ENCODE measurements at regions not wholly inside any gene's neighbourhood (a gene's known extent, or its start where the extent isn't known, plus 50 kb on each side); places are given as distances from the start of the nearest gene placed in this dataset.

- Histone ChIP-seq H3K4me2 (no peak overlapping the region), H3K27me3 (no peaks in the 10 kb centered on the region), H3K9me3 (ENCODE audit: low read depth) (no peaks in the 10 kb centered on the region), H3K9me2 (replicated peaks; ENCODE audit: insufficient read depth) (no peaks in the 10 kb centered on the region), H3K36me3 (replicated peaks; ENCODE audit: insufficient read depth, low read depth) (no peaks in the 10 kb centered on the region), H3K79me2 (no peaks in the 10 kb centered on the region), H3K4me1 (ENCODE audit: insufficient read depth) (peaks cover 21% of the 10 kb centered on the region), H3K4me3 (no peak overlapping the region), H4K20me1 (ENCODE audit: insufficient read depth, poor library complexity, severe bottlenecking) (no peaks in the 10 kb centered on the region), H3K27ac (no peak overlapping the region), H2AFZ (no peak overlapping the region)
- no peak for TF ChIP-seq EZH2 (IDR thresholded peaks at IDR 0.05; ENCODE audit: borderline replicate concordance)
- no peak for TF ChIP-seq EZH2phosphoT487 (IDR thresholded peaks at IDR 0.05; ENCODE audit: low read depth, severe bottlenecking, unreplicated experiment)
- TF ChIP-seq, protein P1, sequence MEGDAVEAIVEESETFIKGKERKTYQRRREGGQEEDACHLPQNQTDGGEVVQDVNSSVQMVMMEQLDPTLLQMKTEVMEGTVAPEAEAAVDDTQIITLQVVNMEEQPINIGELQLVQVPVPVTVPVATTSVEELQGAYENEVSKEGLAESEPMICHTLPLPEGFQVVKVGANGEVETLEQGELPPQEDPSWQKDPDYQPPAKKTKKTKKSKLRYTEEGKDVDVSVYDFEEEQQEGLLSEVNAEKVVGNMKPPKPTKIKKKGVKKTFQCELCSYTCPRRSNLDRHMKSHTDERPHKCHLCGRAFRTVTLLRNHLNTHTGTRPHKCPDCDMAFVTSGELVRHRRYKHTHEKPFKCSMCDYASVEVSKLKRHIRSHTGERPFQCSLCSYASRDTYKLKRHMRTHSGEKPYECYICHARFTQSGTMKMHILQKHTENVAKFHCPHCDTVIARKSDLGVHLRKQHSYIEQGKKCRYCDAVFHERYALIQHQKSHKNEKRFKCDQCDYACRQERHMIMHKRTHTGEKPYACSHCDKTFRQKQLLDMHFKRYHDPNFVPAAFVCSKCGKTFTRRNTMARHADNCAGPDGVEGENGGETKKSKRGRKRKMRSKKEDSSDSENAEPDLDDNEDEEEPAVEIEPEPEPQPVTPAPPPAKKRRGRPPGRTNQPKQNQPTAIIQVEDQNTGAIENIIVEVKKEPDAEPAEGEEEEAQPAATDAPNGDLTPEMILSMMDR (IDR thresholded peaks at IDR 0.05; ENCODE audit: poor library complexity): no peak
- 88% methylated on average over 6 of the region's 6 CpGs for WGBS (ENCODE audit: low lambda C conversion rate, missing lambda C conversion rate)
- DNase-seq (ENCODE audit: low spot score): no peak
Observed at GRCh38 chr2:42879121-42879705, 86.8 kb upstream of the HAAO start.

GRCh38 chr2:42878581-42878980 is 86.2 kb upstream of the HAAO start:
- no peaks in the 10 kb centered on the region for H3K79me2 ChIP-seq
- H3K4me1 ChIP-seq (ENCODE audit: insufficient read depth): peaks cover 21% of the 10 kb centered on the region
- H3K4me3 ChIP-seq: no peak overlapping the region
- no peaks in the 10 kb centered on the region for H3K9me2 ChIP-seq (replicated peaks; ENCODE audit: insufficient read depth)
- TF ChIP-seq EZH2phosphoT487 (IDR thresholded peaks at IDR 0.05; ENCODE audit: low read depth, severe bottlenecking, unreplicated experiment): no peak
- no peak for TF ChIP-seq EZH2 (IDR thresholded peaks at IDR 0.05; ENCODE audit: borderline replicate concordance)
- H3K9me3 ChIP-seq (ENCODE audit: low read depth): no peaks in the 10 kb centered on the region
- H2AFZ ChIP-seq: no peak overlapping the region
- 97% methylated on average over 4 of the region's 4 CpGs for WGBS (ENCODE audit: low lambda C conversion rate, missing lambda C conversion rate)
- H4K20me1 ChIP-seq (ENCODE audit: insufficient read depth, poor library complexity, severe bottlenecking): no peaks in the 10 kb centered on the region
- no peak overlapping the region for H3K27ac ChIP-seq
- no peaks in the 10 kb centered on the region for H3K27me3 ChIP-seq
- no peak overlapping the region for H3K4me2 ChIP-seq
- DNase-seq (ENCODE audit: low spot score): no peak
- H3K36me3 ChIP-seq (replicated peaks; ENCODE audit: insufficient read depth, low read depth): no peaks in the 10 kb centered on the region

DNA sequence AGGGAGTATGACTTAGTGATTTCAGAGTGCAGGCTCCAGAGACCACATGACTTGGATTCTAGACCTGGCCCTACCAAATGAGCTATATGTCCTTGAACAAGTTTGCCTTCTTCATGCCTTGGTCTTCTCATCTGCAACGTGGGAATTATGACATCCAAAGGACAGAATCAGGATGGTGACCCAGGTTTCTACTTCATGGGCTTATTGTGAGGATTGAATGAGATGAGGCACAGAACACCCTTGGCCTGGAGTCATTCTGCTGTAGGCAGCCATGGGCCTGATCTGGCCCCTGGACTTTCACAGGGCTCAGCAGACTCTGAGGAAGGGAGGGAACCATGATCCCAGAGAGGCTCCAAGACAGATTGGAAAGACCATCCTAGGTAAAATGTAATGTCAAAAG is 85.6 kb upstream of the HAAO start:
- peaks cover 21% of the 10 kb centered on the region for H3K4me1 ChIP-seq (ENCODE audit: insufficient read depth)

DNA sequence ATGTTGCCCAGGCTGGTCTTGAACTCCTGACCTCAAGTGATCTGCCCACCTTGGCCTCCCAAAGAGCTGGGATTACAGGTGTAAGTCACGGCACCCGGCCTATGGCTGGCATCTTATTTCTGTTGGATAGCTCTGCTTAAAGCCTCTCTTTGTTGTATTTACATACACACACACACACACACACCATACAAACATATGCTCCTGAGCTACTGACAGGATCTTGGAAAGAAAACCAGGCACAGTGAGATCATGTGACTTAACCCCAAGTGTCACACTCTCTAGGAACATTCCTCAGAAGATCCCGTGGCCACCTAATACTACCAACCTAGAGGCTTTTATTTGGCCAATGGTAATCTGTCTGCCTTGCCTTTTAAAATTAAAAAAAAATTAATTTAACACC is 85.1 kb upstream of the HAAO start:
- Histone ChIP-seq H3K4me1 (ENCODE audit: insufficient read depth) (peaks cover 21% of the 10 kb centered on the region), H3K9me2 (replicated peaks; ENCODE audit: insufficient read depth) (no peaks in the 10 kb centered on the region), H3K9me3 (ENCODE audit: low read depth) (no peaks in the 10 kb centered on the region), H3K36me3 (replicated peaks; ENCODE audit: insufficient read depth, low read depth) (no peaks in the 10 kb centered on the region), H3K4me2 (no peak overlapping the region), H3K4me3 (no peak overlapping the region), H3K27ac (peak overlapping the region; percentile 83), H3K27me3 (no peaks in the 10 kb centered on the region), H2AFZ (no peak overlapping the region), H4K20me1 (ENCODE audit: insufficient read depth, poor library complexity, severe bottlenecking) (no peaks in the 10 kb centered on the region), H3K79me2 (no peaks in the 10 kb centered on the region)
- WGBS (ENCODE audit: low lambda C conversion rate, missing lambda C conversion rate): 69% methylated on average over 3 of the region's 3 CpGs
- TF ChIP-seq, protein P1 (IDR thresholded peaks at IDR 0.05; ENCODE audit: poor library complexity): no peak
- TF ChIP-seq EZH2 (IDR thresholded peaks at IDR 0.05; ENCODE audit: borderline replicate concordance) (no peak), EZH2phosphoT487 (IDR thresholded peaks at IDR 0.05; ENCODE audit: low read depth, severe bottlenecking, unreplicated experiment) (no peak)
- no peak for DNase-seq (ENCODE audit: low spot score)

More for the DNA sequence above, 85.6 kb upstream of the HAAO start:
- TF ChIP-seq, protein P1 (IDR thresholded peaks at IDR 0.05; ENCODE audit: poor library complexity): no peak
- no peak for TF ChIP-seq EZH2phosphoT487 (IDR thresholded peaks at IDR 0.05; ENCODE audit: low read depth, severe bottlenecking, unreplicated experiment)
- no peak for TF ChIP-seq EZH2 (IDR thresholded peaks at IDR 0.05; ENCODE audit: borderline replicate concordance)
- Histone ChIP-seq H4K20me1 (ENCODE audit: insufficient read depth, poor library complexity, severe bottlenecking) (no peaks in the 10 kb centered on the region), H3K9me2 (replicated peaks; ENCODE audit: insufficient read depth) (no peaks in the 10 kb centered on the region), H3K4me3 (no peak overlapping the region), H3K27me3 (no peaks in the 10 kb centered on the region), H3K79me2 (no peaks in the 10 kb centered on the region), H3K27ac (no peak overlapping the region), H3K4me2 (no peak overlapping the region), H3K36me3 (replicated peaks; ENCODE audit: insufficient read depth, low read depth) (no peaks in the 10 kb centered on the region), H2AFZ (no peak overlapping the region), H3K9me3 (ENCODE audit: low read depth) (no peaks in the 10 kb centered on the region)
- DNase-seq (ENCODE audit: low spot score): no peak
- 96% methylated on average over 1 of the region's 1 CpG for WGBS (ENCODE audit: low lambda C conversion rate, missing lambda C conversion rate)
